ENCODE measurements at regions not wholly inside any gene's neighbourhood (a gene's known extent, or its start where the extent isn't known, plus 50 kb on each side); places are given as distances from the start of the nearest gene placed in this dataset.

GRCh38 chrX:19280636-19281035 lies 63.1 kb upstream of the PDHA1 start:
- TF ChIP-seq CEBPB (IDR thresholded peaks at IDR 0.05) (no peak), REST (IDR thresholded peaks at IDR 0.05; ENCODE audit: low read depth) (no peak), YY1 (IDR thresholded peaks at IDR 0.05; ENCODE audit: low read depth) (no peak), ZBTB7A (IDR thresholded peaks at IDR 0.05; ENCODE audit: low read depth) (no peak), RAD21 (IDR thresholded peaks at IDR 0.05; ENCODE audit: low read depth) (no peak)
- TF ChIP-seq, protein P1, sequence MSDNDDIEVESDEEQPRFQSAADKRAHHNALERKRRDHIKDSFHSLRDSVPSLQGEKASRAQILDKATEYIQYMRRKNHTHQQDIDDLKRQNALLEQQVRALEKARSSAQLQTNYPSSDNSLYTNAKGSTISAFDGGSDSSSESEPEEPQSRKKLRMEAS (IDR thresholded peaks at IDR 0.05) = no peak
